Type B pancreatic cell (in vitro differentiated cells): ENCODE measurements at regions not wholly inside any gene's neighbourhood (a gene's known extent, or its start where the extent isn't known, plus 50 kb on each side); places are given as distances from the start of the nearest gene placed in this dataset.

Experiments used
- DNase-seq: peaks from one replicate; pipeline ENCODE4 v3.0.0; 2021; ENCODE audit warnings: mixed read lengths; ENCODE audit not compliant: unreplicated experiment; ENCODE audit errors: extremely low spot score
- H3K27ac Mint-ChIP-seq: 2 replicates; pipeline ENCODE4 v1.8.0; 2021; ENCODE audit warnings: mild to moderate bottlenecking, mixed read lengths
- H3K27me3 Mint-ChIP-seq: 2 replicates; pipeline ENCODE4 v1.8.0; 2021; ENCODE audit warnings: mixed read lengths
- H3K36me3 Mint-ChIP-seq: 2 replicates; pipeline ENCODE4 v1.8.0; 2021; ENCODE audit warnings: mixed read lengths
- H3K4me1 Mint-ChIP-seq: one replicate; pipeline ENCODE4 v1.8.0; 2021; ENCODE audit warnings: mixed read lengths; ENCODE audit not compliant: unreplicated experiment
- H3K4me3 Mint-ChIP-seq: 2 replicates; pipeline ENCODE4 v1.8.0; 2021; ENCODE audit warnings: mild to moderate bottlenecking, mixed read lengths
- H3K9me3 Mint-ChIP-seq: 2 replicates; pipeline ENCODE4 v1.8.0; 2021; ENCODE audit warnings: mixed read lengths
- TF ChIP-seq, protein P1 (sequence below): fragments of 200-600 bp; sonication (generic); conservative IDR thresholded peaks from 2 replicates; pipeline ENCODE4 v1.5.0; 2021; ENCODE audit warnings: antibody characterized with exemption, mild to moderate bottlenecking

DNA sequence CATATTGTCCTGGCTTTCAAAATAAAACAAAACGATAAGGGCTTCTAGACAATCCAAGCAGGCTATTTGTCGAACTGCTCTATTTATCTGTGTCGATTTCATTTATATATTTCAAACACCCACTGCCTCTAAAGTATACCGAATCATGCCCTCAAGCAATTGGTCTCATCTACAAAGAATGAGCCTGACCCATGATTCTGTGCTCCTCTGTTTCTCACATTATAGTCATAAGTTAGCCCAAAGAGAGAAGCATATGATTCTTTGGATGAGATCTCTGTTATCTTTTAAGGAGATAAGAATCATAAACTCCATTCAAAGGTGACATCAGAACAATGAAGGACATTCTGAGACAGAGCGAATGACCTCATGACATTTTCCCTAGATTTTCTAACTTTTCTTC lies 191.1 kb downstream of the MAP2K6 start:
- Mint-ChIP-seq H3K4me1 (peaks cover 28% of the 10 kb centered on the region), H3K9me3 (peaks cover 11% of the 10 kb centered on the region), H3K4me3 (no peak overlapping the region), H3K27ac (peak overlapping the region; percentile 60), H3K36me3 (no peaks in the 10 kb centered on the region), H3K27me3 (no peaks in the 10 kb centered on the region)
- no peak for DNase-seq
- TF ChIP-seq, protein P1, sequence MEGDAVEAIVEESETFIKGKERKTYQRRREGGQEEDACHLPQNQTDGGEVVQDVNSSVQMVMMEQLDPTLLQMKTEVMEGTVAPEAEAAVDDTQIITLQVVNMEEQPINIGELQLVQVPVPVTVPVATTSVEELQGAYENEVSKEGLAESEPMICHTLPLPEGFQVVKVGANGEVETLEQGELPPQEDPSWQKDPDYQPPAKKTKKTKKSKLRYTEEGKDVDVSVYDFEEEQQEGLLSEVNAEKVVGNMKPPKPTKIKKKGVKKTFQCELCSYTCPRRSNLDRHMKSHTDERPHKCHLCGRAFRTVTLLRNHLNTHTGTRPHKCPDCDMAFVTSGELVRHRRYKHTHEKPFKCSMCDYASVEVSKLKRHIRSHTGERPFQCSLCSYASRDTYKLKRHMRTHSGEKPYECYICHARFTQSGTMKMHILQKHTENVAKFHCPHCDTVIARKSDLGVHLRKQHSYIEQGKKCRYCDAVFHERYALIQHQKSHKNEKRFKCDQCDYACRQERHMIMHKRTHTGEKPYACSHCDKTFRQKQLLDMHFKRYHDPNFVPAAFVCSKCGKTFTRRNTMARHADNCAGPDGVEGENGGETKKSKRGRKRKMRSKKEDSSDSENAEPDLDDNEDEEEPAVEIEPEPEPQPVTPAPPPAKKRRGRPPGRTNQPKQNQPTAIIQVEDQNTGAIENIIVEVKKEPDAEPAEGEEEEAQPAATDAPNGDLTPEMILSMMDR: no peak

DNA sequence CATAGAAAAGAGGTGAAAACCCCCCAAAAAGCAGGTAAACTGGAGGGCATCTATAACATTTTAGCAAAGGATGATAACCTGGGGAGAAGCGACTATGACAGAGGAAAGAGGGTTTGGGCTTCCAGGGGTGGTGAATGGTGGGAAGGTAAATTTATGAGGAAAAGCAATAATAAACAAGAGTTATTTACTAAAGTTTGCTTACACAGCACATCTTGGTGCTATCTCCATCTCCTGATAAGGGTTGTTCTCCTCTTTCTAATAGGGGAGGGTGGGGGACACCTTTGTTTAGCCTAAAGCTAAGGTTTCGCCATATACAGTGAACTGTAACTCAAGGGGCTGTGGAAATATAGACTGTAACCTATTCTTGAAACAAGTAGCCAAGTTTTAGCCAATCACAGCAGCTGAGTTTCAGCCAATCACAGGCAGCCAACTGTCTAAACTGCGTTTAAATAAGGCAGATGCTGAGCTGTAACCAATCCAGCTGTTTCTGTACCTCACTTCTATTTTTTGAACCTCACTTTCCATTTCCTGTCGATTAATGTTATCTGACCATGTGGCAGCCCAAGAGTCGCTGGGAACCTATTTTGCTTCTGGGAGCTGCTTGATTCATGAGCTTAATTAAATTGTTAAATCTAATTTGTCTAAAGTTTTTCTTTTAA lies 191.8 kb downstream of the MAP2K6 start:
- Mint-ChIP-seq H3K36me3 (no peaks in the 10 kb centered on the region), H3K27me3 (no peaks in the 10 kb centered on the region), H3K4me3 (no peak overlapping the region), H3K27ac (peak overlapping the region; percentile 87), H3K4me1 (peaks cover 28% of the 10 kb centered on the region), H3K9me3 (peaks cover 11% of the 10 kb centered on the region)
- no peak for DNase-seq
- TF ChIP-seq, protein P1: no peak

- Mint-ChIP-seq H3K36me3 (no peaks in the 10 kb centered on the region), H3K9me3 (peaks cover 11% of the 10 kb centered on the region), H3K27ac (peak overlapping the region; percentile 87), H3K4me3 (peak overlapping the region; percentile 20), H3K27me3 (no peaks in the 10 kb centered on the region), H3K4me1 (peaks cover 28% of the 10 kb centered on the region)
- TF ChIP-seq, protein P1: peak; percentile 92
- no peak for DNase-seq
These were observed 192.8 kb downstream of the MAP2K6 start for GRCh38 chr17:69607162-69607834.

GRCh38 chr17:69608141-69608540 lies 193.6 kb downstream of the MAP2K6 start:
- no peaks in the 10 kb centered on the region for H3K27me3 Mint-ChIP-seq
- peaks cover 11% of the 10 kb centered on the region for H3K9me3 Mint-ChIP-seq
- TF ChIP-seq, protein P1: no peak
- H3K4me3 Mint-ChIP-seq: no peak overlapping the region
- H3K4me1 Mint-ChIP-seq: peaks cover 28% of the 10 kb centered on the region
- DNase-seq: no peak
- H3K27ac Mint-ChIP-seq: peak overlapping the region; percentile 87
- no peaks in the 10 kb centered on the region for H3K36me3 Mint-ChIP-seq

- Mint-ChIP-seq H3K36me3 (no peaks in the 10 kb centered on the region), H3K4me1 (peaks cover 28% of the 10 kb centered on the region), H3K27ac (peak overlapping the region; percentile 87), H3K9me3 (peaks cover 11% of the 10 kb centered on the region), H3K4me3 (peak overlapping the region; percentile 38), H3K27me3 (no peaks in the 10 kb centered on the region)
- TF ChIP-seq, protein P1: no peak
- DNase-seq: no peak
These were observed 194.4 kb downstream of the MAP2K6 start for GRCh38 chr17:69608808-69609472.
